ENCODE measurements at regions not wholly inside any gene's neighbourhood (a gene's known extent, or its start where the extent isn't known, plus 50 kb on each side); places are given as distances from the start of the nearest gene placed in this dataset.
A peak's percentile ranks its signal among the peaks of the same experiment; 100 is the strongest.

GRCh38 chr9:89749500-89750116, 144.8 kb downstream of the GADD45G start:
- Histone ChIP-seq H3K14ac (ENCODE audit: low read length) (peak overlapping the region; percentile 78), H3K9me3 (replicated peaks in 1 of 2; ENCODE audit: control insufficient read depth in 2 of 2, insufficient read depth in 1 of 2, low read depth in 1 of 2, low read length in 2 of 2) (peaks cover 0 to 2% of the 10 kb centered on the region in 2 donors), H2AK5ac (ENCODE audit: low read depth, low read length) (peak overlapping the region; percentile 50), H2AFZ (ENCODE audit: low read length) (no peak overlapping the region), H3K79me1 (ENCODE audit: low read depth, low read length) (no peaks in the 10 kb centered on the region), H3K27ac (replicated peaks; ENCODE audit: low read length) (no peak overlapping the region), H2BK15ac (ENCODE audit: low read length) (peak overlapping the region; percentile 76), H3K27me3 (ENCODE audit: control insufficient read depth in 3 of 3, insufficient read depth in 3 of 3, low read depth in 1 of 3, low read length in 3 of 3) (no peaks in the 10 kb centered on the region), H4K91ac (ENCODE audit: low read depth, low read length, poor library complexity) (no peak overlapping the region), H3K4ac (ENCODE audit: low read length) (no peak overlapping the region), H2BK12ac (ENCODE audit: low read length) (peak overlapping the region; percentile 67), H2BK5ac (ENCODE audit: low read length) (no peak overlapping the region), H3K9ac (ENCODE audit: low read depth, low read length, poor library complexity) (peak overlapping the region; percentile 16), H3K18ac (ENCODE audit: low read length) (peak overlapping the region; percentile 55), H3K4me2 (ENCODE audit: insufficient read depth, low read length, poor library complexity, severe bottlenecking) (no peak overlapping the region), H4K8ac (ENCODE audit: low read depth, low read length) (no peak overlapping the region), H3K36me3 (replicated peaks in 1 of 2; ENCODE audit: control insufficient read depth in 2 of 2, insufficient read depth in 2 of 2, low read length in 2 of 2) (no peaks in the 10 kb centered on the region), H2BK120ac (ENCODE audit: low read depth, low read length) (no peak overlapping the region), H3K4me1 (ENCODE audit: control insufficient read depth in 2 of 2, insufficient read depth in 1 of 2, low read depth in 1 of 2, low read length in 2 of 2) (peaks cover 5 to 7% of the 10 kb centered on the region in 2 donors), H3K23ac (ENCODE audit: low read depth, low read length, poor library complexity) (no peak overlapping the region), H3K4me3 (ENCODE audit: low read length in 2 of 2) (peak overlapping the region in 1 of 2 donors; percentile 27)
- no peak for DNase-seq (ENCODE audit: low spot score)
- no CpG with 5 or more reads among the region's 3 CpGs for WGBS, 2 donors (ENCODE audit: extremely low coverage in 2 of 2, insufficient read length in 2 of 2, insufficient replicate concordance in 1 of 2)

- peak; percentile 26 for DNase-seq (ENCODE audit: low spot score)
- H3K27ac ChIP-seq (replicated peaks; ENCODE audit: low read length), result no peak overlapping the region
- WGBS, 2 donors (ENCODE audit: extremely low coverage in 2 of 2, insufficient read length in 2 of 2, insufficient replicate concordance in 1 of 2), result no CpG with 5 or more reads among the region's 10 CpGs
Measured at GRCh38 chr9:89750117-89750791, 145.4 kb downstream of the GADD45G start.

GRCh38 chr9:89751079-89751825, 146.4 kb downstream of the GADD45G start:
- Histone ChIP-seq H3K79me1 (ENCODE audit: low read depth, low read length) (no peaks in the 10 kb centered on the region), H3K9ac (ENCODE audit: low read depth, low read length, poor library complexity) (no peak overlapping the region), H2BK120ac (ENCODE audit: low read depth, low read length) (no peak overlapping the region), H3K4me1 (ENCODE audit: control insufficient read depth in 2 of 2, insufficient read depth in 1 of 2, low read depth in 1 of 2, low read length in 2 of 2) (peaks cover 5 to 7% of the 10 kb centered on the region in 2 donors), H3K27me3 (ENCODE audit: control insufficient read depth in 3 of 3, insufficient read depth in 3 of 3, low read depth in 1 of 3, low read length in 3 of 3) (no peaks in the 10 kb centered on the region), H2BK12ac (ENCODE audit: low read length) (no peak overlapping the region), H4K8ac (ENCODE audit: low read depth, low read length) (no peak overlapping the region), H3K4me2 (ENCODE audit: insufficient read depth, low read length, poor library complexity, severe bottlenecking) (no peak overlapping the region), H3K4me3 (ENCODE audit: low read length in 2 of 2) (no peak overlapping the region), H3K23ac (ENCODE audit: low read depth, low read length, poor library complexity) (no peak overlapping the region), H2BK15ac (ENCODE audit: low read length) (no peak overlapping the region), H3K18ac (ENCODE audit: low read length) (no peak overlapping the region), H3K27ac (replicated peaks; ENCODE audit: low read length) (no peak overlapping the region), H3K4ac (ENCODE audit: low read length) (no peak overlapping the region), H2AK5ac (ENCODE audit: low read depth, low read length) (no peak overlapping the region), H3K14ac (ENCODE audit: low read length) (no peak overlapping the region), H4K91ac (ENCODE audit: low read depth, low read length, poor library complexity) (no peak overlapping the region), H3K9me3 (replicated peaks in 1 of 2; ENCODE audit: control insufficient read depth in 2 of 2, insufficient read depth in 1 of 2, low read depth in 1 of 2, low read length in 2 of 2) (peaks cover 0 to 2% of the 10 kb centered on the region in 2 donors), H2AFZ (ENCODE audit: low read length) (no peak overlapping the region), H2BK5ac (ENCODE audit: low read length) (no peak overlapping the region), H3K36me3 (replicated peaks in 1 of 2; ENCODE audit: control insufficient read depth in 2 of 2, insufficient read depth in 2 of 2, low read length in 2 of 2) (no peaks in the 10 kb centered on the region)
- no peak for DNase-seq (ENCODE audit: low spot score)
- WGBS, 2 donors (ENCODE audit: extremely low coverage in 2 of 2, insufficient read length in 2 of 2, insufficient replicate concordance in 1 of 2), result no CpG with 5 or more reads among the region's 6 CpGs

More at GRCh38 chr9:89750117-89750791, 145.4 kb downstream of the GADD45G start:
- H4K91ac ChIP-seq (ENCODE audit: low read depth, low read length, poor library complexity), result no peak overlapping the region
- no peak overlapping the region for H3K9ac ChIP-seq (ENCODE audit: low read depth, low read length, poor library complexity)
- H3K79me1 ChIP-seq (ENCODE audit: low read depth, low read length), result no peaks in the 10 kb centered on the region
- H3K14ac ChIP-seq (ENCODE audit: low read length), result no peak overlapping the region
- H2BK15ac ChIP-seq (ENCODE audit: low read length), result peak overlapping the region; percentile 76
- H2AK5ac ChIP-seq (ENCODE audit: low read depth, low read length), result peak overlapping the region; percentile 33
- peak overlapping the region; percentile 67 for H2BK12ac ChIP-seq (ENCODE audit: low read length)
- no peak overlapping the region for H2AFZ ChIP-seq (ENCODE audit: low read length)
- no peaks in the 10 kb centered on the region for H3K36me3 ChIP-seq (replicated peaks in 1 of 2; ENCODE audit: control insufficient read depth in 2 of 2, insufficient read depth in 2 of 2, low read length in 2 of 2)
- H2BK120ac ChIP-seq (ENCODE audit: low read depth, low read length), result no peak overlapping the region
- H3K18ac ChIP-seq (ENCODE audit: low read length), result peak overlapping the region; percentile 55
- peaks cover 5 to 7% of the 10 kb centered on the region in 2 donors for H3K4me1 ChIP-seq (ENCODE audit: control insufficient read depth in 2 of 2, insufficient read depth in 1 of 2, low read depth in 1 of 2, low read length in 2 of 2)
- H3K27me3 ChIP-seq (ENCODE audit: control insufficient read depth in 3 of 3, insufficient read depth in 3 of 3, low read depth in 1 of 3, low read length in 3 of 3), result no peaks in the 10 kb centered on the region
- no peak overlapping the region for H3K4me2 ChIP-seq (ENCODE audit: insufficient read depth, low read length, poor library complexity, severe bottlenecking)
- no peak overlapping the region for H3K4ac ChIP-seq (ENCODE audit: low read length)
- H4K8ac ChIP-seq (ENCODE audit: low read depth, low read length), result no peak overlapping the region
- H2BK5ac ChIP-seq (ENCODE audit: low read length), result no peak overlapping the region
- H3K9me3 ChIP-seq (replicated peaks in 1 of 2; ENCODE audit: control insufficient read depth in 2 of 2, insufficient read depth in 1 of 2, low read depth in 1 of 2, low read length in 2 of 2), result peaks cover 0 to 2% of the 10 kb centered on the region in 2 donors
- H3K4me3 ChIP-seq (ENCODE audit: low read length in 2 of 2), result peak overlapping the region in 1 of 2 donors; percentile 27
- H3K23ac ChIP-seq (ENCODE audit: low read depth, low read length, poor library complexity), result no peak overlapping the region

- Histone ChIP-seq H3K27me3 (ENCODE audit: control insufficient read depth in 3 of 3, insufficient read depth in 3 of 3, low read depth in 1 of 3, low read length in 3 of 3) (no peaks in the 10 kb centered on the region), H3K23ac (ENCODE audit: low read depth, low read length, poor library complexity) (no peak overlapping the region), H2AFZ (ENCODE audit: low read length) (no peak overlapping the region), H3K4me1 (ENCODE audit: control insufficient read depth in 2 of 2, insufficient read depth in 1 of 2, low read depth in 1 of 2, low read length in 2 of 2) (peaks cover 5 to 7% of the 10 kb centered on the region in 2 donors), H3K14ac (ENCODE audit: low read length) (no peak overlapping the region), H3K36me3 (replicated peaks in 1 of 2; ENCODE audit: control insufficient read depth in 2 of 2, insufficient read depth in 2 of 2, low read length in 2 of 2) (no peaks in the 10 kb centered on the region), H3K9ac (ENCODE audit: low read depth, low read length, poor library complexity) (no peak overlapping the region), H3K27ac (replicated peaks; ENCODE audit: low read length) (no peak overlapping the region), H2BK12ac (ENCODE audit: low read length) (no peak overlapping the region), H2BK15ac (ENCODE audit: low read length) (no peak overlapping the region), H4K91ac (ENCODE audit: low read depth, low read length, poor library complexity) (no peak overlapping the region), H3K79me1 (ENCODE audit: low read depth, low read length) (no peaks in the 10 kb centered on the region), H3K9me3 (replicated peaks in 1 of 2; ENCODE audit: control insufficient read depth in 2 of 2, insufficient read depth in 1 of 2, low read depth in 1 of 2, low read length in 2 of 2) (peaks cover 0 to 2% of the 10 kb centered on the region in 2 donors), H2BK120ac (ENCODE audit: low read depth, low read length) (no peak overlapping the region), H3K4me3 (ENCODE audit: low read length in 2 of 2) (no peak overlapping the region), H3K4me2 (ENCODE audit: insufficient read depth, low read length, poor library complexity, severe bottlenecking) (no peak overlapping the region), H4K8ac (ENCODE audit: low read depth, low read length) (no peak overlapping the region), H2BK5ac (ENCODE audit: low read length) (no peak overlapping the region), H2AK5ac (ENCODE audit: low read depth, low read length) (no peak overlapping the region), H3K4ac (ENCODE audit: low read length) (no peak overlapping the region), H3K18ac (ENCODE audit: low read length) (no peak overlapping the region)
- WGBS, 2 donors (ENCODE audit: extremely low coverage in 2 of 2, insufficient read length in 2 of 2, insufficient replicate concordance in 1 of 2), result no CpG with 5 or more reads among the region's 4 CpGs
- DNase-seq (ENCODE audit: low spot score), result no peak
Measured at GRCh38 chr9:89752154-89752553, 147.3 kb downstream of the GADD45G start.

Measured in neuronal stem cell (in vitro differentiated cells).